ENCODE measurements at regions not wholly inside any gene's neighbourhood (a gene's known extent, or its start where the extent isn't known, plus 50 kb on each side); places are given as distances from the start of the nearest gene placed in this dataset.

DNA sequence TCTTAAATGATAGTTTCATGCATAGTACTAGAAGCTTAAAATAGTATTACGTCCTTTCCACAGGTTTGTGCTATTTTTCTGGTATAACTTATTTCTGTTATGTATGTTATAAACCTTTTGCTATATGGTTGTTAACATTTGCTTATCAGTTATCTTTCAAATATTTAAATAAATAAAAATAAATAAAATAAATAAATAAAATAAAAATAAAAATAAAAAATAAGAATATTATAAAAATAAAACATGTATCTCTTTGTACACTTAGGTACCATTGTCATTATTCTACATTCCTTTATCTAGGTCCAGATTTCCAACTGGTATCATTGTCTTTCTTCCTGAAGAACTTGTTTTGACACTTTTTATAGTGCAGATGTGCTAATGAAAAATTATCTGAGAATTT, 1310.4 kb upstream of the SLC10A2 start:
- TF ChIP-seq POLR2A (IDR thresholded peaks at IDR 0.05; ENCODE audit: low read depth, low read length) (no peak), POLR2AphosphoS5 (IDR thresholded peaks at IDR 0.05; ENCODE audit: low read depth, low read length) (no peak)

Data from GM12892 (cell line).